H1 (cell line): ENCODE measurements at regions not wholly inside any gene's neighbourhood (a gene's known extent, or its start where the extent isn't known, plus 50 kb on each side); places are given as distances from the start of the nearest gene placed in this dataset.

ENCODE experiments used
- CTBP2 ChIP-seq: IDR thresholded peaks from 2 replicates; pipeline ENCODE4 v1.7.0; 2011; ENCODE audit warnings: borderline replicate concordance, mild to moderate bottlenecking, moderate library complexity, mixed read lengths, low read length; ENCODE audit not compliant: insufficient read depth, insufficient read length
- HDAC2 ChIP-seq, 2 experiments: fragments of 300-600 bp in 1 of 2; sonication (generic) in 1 of 2; IDR thresholded peaks; 2 replicates each; pipeline ENCODE4 v1.6.1; 2011 to 2012; ENCODE audit warnings: low read depth in 2 of 2, low read length in 2 of 2, mild to moderate bottlenecking in 2 of 2, moderate library complexity in 2 of 2, borderline replicate concordance in 1 of 2, inconsistent platforms in 1 of 2
- JUND ChIP-seq: IDR thresholded peaks from 2 replicates; pipeline ENCODE4 v1.6.1; 2011; ENCODE audit warnings: mild to moderate bottlenecking, improper control_type of control experiment, low read length
- MAFK ChIP-seq: IDR thresholded peaks from 2 replicates; pipeline ENCODE4 v1.6.1; 2012; ENCODE audit warnings: low read depth, mild to moderate bottlenecking, improper control_type of control experiment, low read length
- TF ChIP-seq, protein P1 (sequence below): fragments of 300-600 bp; sonication (generic); IDR thresholded peaks from 2 replicates; pipeline ENCODE4 v1.7.1; 2012; ENCODE audit warnings: low read length, moderate library complexity, mild to moderate bottlenecking, inconsistent platforms; ENCODE audit not compliant: insufficient replicate concordance

- TF ChIP-seq, protein P1, sequence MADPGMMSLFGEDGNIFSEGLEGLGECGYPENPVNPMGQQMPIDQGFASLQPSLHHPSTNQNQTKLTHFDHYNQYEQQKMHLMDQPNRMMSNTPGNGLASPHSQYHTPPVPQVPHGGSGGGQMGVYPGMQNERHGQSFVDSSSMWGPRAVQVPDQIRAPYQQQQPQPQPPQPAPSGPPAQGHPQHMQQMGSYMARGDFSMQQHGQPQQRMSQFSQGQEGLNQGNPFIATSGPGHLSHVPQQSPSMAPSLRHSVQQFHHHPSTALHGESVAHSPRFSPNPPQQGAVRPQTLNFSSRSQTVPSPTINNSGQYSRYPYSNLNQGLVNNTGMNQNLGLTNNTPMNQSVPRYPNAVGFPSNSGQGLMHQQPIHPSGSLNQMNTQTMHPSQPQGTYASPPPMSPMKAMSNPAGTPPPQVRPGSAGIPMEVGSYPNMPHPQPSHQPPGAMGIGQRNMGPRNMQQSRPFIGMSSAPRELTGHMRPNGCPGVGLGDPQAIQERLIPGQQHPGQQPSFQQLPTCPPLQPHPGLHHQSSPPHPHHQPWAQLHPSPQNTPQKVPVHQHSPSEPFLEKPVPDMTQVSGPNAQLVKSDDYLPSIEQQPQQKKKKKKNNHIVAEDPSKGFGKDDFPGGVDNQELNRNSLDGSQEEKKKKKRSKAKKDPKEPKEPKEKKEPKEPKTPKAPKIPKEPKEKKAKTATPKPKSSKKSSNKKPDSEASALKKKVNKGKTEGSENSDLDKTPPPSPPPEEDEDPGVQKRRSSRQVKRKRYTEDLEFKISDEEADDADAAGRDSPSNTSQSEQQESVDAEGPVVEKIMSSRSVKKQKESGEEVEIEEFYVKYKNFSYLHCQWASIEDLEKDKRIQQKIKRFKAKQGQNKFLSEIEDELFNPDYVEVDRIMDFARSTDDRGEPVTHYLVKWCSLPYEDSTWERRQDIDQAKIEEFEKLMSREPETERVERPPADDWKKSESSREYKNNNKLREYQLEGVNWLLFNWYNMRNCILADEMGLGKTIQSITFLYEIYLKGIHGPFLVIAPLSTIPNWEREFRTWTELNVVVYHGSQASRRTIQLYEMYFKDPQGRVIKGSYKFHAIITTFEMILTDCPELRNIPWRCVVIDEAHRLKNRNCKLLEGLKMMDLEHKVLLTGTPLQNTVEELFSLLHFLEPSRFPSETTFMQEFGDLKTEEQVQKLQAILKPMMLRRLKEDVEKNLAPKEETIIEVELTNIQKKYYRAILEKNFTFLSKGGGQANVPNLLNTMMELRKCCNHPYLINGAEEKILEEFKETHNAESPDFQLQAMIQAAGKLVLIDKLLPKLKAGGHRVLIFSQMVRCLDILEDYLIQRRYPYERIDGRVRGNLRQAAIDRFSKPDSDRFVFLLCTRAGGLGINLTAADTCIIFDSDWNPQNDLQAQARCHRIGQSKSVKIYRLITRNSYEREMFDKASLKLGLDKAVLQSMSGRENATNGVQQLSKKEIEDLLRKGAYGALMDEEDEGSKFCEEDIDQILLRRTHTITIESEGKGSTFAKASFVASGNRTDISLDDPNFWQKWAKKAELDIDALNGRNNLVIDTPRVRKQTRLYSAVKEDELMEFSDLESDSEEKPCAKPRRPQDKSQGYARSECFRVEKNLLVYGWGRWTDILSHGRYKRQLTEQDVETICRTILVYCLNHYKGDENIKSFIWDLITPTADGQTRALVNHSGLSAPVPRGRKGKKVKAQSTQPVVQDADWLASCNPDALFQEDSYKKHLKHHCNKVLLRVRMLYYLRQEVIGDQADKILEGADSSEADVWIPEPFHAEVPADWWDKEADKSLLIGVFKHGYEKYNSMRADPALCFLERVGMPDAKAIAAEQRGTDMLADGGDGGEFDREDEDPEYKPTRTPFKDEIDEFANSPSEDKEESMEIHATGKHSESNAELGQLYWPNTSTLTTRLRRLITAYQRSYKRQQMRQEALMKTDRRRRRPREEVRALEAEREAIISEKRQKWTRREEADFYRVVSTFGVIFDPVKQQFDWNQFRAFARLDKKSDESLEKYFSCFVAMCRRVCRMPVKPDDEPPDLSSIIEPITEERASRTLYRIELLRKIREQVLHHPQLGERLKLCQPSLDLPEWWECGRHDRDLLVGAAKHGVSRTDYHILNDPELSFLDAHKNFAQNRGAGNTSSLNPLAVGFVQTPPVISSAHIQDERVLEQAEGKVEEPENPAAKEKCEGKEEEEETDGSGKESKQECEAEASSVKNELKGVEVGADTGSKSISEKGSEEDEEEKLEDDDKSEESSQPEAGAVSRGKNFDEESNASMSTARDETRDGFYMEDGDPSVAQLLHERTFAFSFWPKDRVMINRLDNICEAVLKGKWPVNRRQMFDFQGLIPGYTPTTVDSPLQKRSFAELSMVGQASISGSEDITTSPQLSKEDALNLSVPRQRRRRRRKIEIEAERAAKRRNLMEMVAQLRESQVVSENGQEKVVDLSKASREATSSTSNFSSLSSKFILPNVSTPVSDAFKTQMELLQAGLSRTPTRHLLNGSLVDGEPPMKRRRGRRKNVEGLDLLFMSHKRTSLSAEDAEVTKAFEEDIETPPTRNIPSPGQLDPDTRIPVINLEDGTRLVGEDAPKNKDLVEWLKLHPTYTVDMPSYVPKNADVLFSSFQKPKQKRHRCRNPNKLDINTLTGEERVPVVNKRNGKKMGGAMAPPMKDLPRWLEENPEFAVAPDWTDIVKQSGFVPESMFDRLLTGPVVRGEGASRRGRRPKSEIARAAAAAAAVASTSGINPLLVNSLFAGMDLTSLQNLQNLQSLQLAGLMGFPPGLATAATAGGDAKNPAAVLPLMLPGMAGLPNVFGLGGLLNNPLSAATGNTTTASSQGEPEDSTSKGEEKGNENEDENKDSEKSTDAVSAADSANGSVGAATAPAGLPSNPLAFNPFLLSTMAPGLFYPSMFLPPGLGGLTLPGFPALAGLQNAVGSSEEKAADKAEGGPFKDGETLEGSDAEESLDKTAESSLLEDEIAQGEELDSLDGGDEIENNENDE = no peak
- TF ChIP-seq MAFK = no peak
- TF ChIP-seq JUND = no peak
- no peak for TF ChIP-seq HDAC2 (IDR thresholded peaks at IDR 0.05; ENCODE audit: borderline replicate concordance in 1 of 2, low read depth in 2 of 2, low read length in 2 of 2)
- TF ChIP-seq CTBP2 = no peak
These were observed 167.5 kb upstream of the NAMPT start (continued) for GRCh38 chr7:106452031-106452851.
